ENCODE measurements at regions not wholly inside any gene's neighbourhood (a gene's known extent, or its start where the extent isn't known, plus 50 kb on each side); places are given as distances from the start of the nearest gene placed in this dataset.
A peak's percentile ranks its signal among the peaks of the same experiment; 100 is the strongest.

GRCh38 chr3:46089237-46090011 is 62.1 kb upstream of the XCR1 start:
- no peak for DNase-seq

GRCh38 chr3:46087871-46088270 is 60.6 kb upstream of the XCR1 start:
- DNase-seq = peak in 1 of 5 experiments; percentile 27

DNA sequence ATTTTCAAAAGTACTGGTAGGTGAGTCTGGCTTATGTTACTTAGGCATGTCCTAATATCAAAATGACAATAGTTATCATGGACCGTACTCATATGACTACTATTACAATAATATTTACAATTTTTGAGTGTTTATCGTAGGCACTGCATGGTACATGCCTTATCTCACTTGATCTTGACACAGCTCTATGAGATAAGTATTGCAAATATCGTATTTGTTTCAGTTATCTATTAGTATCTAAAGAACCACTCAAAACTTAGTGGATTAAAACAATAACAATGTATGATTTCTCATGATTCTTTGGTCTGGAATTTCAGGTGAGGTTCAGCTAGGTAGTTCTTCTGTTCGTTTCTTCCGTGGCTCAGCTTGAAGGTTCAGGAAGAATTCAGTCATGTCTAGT is 59.7 kb upstream of the XCR1 start:
- DNase-seq = no peak

GRCh38 chr3:46086083-46086437 is 58.8 kb upstream of the XCR1 start:
- no peak for DNase-seq

DNA sequence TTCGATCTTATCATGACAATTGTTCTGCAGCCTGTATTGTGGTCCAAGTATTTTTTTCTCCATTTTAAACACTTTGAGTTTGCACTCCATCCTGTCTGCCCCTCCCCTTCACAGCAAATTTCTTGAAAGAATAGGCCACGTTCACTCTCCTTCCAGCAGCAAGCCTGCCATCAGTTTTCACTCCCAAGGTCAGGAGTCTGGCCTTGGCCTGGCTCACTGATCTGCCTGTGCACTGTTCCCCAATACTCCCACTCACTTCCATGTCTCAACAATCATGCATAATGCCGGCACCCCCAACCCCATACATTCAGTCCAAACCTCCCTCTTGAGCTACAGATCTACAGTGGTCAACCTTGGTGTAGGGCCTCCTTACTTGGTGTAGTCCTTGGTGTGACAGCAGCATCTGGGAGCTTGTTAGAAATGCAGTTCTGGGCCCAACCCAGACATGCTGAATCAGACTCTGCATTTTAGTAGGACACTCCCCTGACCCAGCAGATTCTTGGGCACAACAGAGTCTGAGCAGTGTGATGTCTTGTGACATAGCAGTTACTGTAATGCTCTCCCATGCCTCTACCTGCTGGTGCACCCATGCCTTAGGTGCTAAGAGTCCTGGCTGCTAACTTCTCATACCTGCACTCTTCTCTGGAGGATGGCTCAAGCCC is 58.3 kb upstream of the XCR1 start:
- DNase-seq = no peak

- DNase-seq = no peak
Measured at GRCh38 chr3:46083956-46084355, 56.7 kb upstream of the XCR1 start.

- no peak for DNase-seq
Measured at GRCh38 chr3:46082849-46083248, 55.6 kb upstream of the XCR1 start.

DNA sequence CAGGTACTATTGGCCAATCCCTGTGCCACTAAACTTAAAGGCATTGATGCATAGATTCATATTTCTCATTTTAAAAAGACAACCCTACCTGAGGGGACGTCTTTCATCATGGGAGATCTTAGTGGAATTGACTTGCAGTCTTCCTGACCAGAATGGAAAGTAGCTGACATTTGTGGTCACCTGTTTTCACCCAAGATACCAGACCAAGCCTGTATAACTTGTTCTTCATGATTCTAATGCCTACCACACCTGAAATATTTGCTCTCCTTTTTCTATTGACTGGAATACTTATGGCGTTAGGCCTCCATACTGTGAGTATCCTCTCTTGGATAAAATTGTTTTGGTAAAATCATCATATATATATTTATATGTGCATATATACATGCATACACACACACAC is 54.7 kb upstream of the XCR1 start:
- DNase-seq = no peak

DNA sequence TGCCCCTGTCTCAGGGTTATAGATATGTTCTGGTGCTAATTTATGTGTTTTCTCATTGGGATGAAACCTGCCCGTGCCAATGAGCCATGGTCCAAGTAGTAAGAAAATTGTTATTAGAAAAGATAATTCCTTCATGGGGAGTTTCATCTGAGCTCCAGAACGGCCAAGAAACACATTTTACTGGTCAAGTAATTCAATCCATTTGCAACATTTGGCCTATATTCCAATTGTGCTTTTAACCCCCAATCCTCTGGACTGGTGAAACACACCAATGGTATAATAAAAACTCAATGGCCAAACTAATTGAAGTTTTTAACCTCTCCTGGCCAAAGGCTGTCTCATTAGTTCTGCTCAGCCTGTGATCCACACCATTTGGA is 53.7 kb upstream of the XCR1 start:
- DNase-seq = no peak

GRCh38 chr3:46080124-46080968 is 53.1 kb upstream of the XCR1 start:
- DNase-seq = no peak

DNA sequence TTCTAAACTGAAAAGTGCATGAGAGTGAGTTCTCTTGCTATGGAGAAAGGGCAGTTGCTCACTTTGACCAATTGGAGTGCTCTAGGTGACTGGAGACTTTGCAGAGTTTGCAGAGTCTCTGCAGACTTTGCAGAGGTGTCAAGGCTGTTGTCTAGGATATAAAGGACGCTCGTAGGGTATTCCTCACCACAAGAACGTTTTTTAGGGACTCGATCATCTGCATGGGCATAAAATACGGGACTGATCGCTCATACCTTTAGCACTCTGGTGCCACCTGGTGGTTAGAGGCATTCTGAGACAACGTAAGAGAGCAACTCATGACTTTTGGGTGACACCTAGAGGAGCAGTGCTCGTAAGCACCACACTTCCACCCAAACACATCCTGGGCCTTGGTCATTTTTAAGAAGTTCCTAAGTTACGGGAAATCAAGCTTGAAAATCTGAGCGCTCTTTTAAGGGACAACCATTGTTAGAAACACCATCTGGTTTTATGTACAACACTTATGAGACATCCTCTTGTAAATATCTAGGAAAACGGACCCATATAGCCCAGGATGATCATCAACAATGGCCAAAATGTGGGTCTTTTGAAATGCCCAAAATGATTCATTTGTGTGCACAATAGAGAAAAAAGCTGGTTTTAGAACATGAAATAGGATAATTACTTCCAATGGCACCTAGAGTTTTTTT is 51.6 kb upstream of the XCR1 start:
- DNase-seq = peak; percentile 48 to 86 (median 79)
